K562 (cell line): ENCODE measurements at regions not wholly inside any gene's neighbourhood (a gene's known extent, or its start where the extent isn't known, plus 50 kb on each side); places are given as distances from the start of the nearest gene placed in this dataset.

ENCODE experiments used
- ATF7 ChIP-seq: fragments of 450-650 bp; IDR thresholded peaks from 2 replicates; pipeline ENCODE4 v1.7.1; 2014; ENCODE audit warnings: mild to moderate bottlenecking, moderate library complexity
- BRF1 ChIP-seq: IDR thresholded peaks from 3 replicates; pipeline ENCODE4 v1.6.1; 2011; ENCODE audit warnings: borderline replicate concordance, mild to moderate bottlenecking; ENCODE audit not compliant: insufficient read length; ENCODE audit errors: extremely low read depth
- CEBPB ChIP-seq: fragments of 450-650 bp; IDR thresholded peaks from 2 replicates; pipeline ENCODE4 v1.6.1; 2016; ENCODE audit warnings: missing genetic modification characterization, missing compliant biosample characterization
- CUX1 ChIP-seq: fragments of 200-800 bp; sonication (Bioruptor generic); IDR thresholded peaks from 2 replicates; pipeline ENCODE4 v1.6.1; 2016; ENCODE audit warnings: missing genetic modification characterization, missing compliant biosample characterization
- EP300 ChIP-seq: IDR thresholded peaks from 2 replicates; pipeline ENCODE4 v1.6.1; 2012; ENCODE audit warnings: low read length, improper control_type of control experiment
- HDAC8 ChIP-seq: fragments of 450-650 bp; IDR thresholded peaks from 2 replicates; pipeline ENCODE4 v1.6.1; 2016; ENCODE audit warnings: mild to moderate bottlenecking, missing genetic modification characterization, moderate library complexity, missing compliant biosample characterization
- MAFG ChIP-seq: fragments of 450-650 bp; conservative IDR thresholded peaks from 2 replicates; pipeline ENCODE4 v1.6.1; 2016; ENCODE audit warnings: missing genetic modification characterization, missing compliant biosample characterization
- MIER1 ChIP-seq: fragments of 450-650 bp; IDR thresholded peaks from 2 replicates; pipeline ENCODE4 v1.6.1; 2016; ENCODE audit warnings: antibody characterized with exemption, mild to moderate bottlenecking, low read depth
- NCOR1 ChIP-seq: fragments of 450-650 bp; IDR thresholded peaks from 2 replicates; pipeline ENCODE4 v1.6.1; 2016; ENCODE audit warnings: mild to moderate bottlenecking, moderate library complexity
- NFYB ChIP-seq: IDR thresholded peaks from 2 replicates; pipeline ENCODE4 v1.6.1; 2011; ENCODE audit warnings: mild to moderate bottlenecking, moderate library complexity; ENCODE audit not compliant: insufficient read length; ENCODE audit errors: extremely low read depth
- PHTF2 ChIP-seq: fragments of 250-450 bp; sonication (Bioruptor Pico); IDR thresholded peaks from 2 replicates; pipeline ENCODE4 v1.5.0; 2021; ENCODE audit warnings: mild to moderate bottlenecking
- RBM15 ChIP-seq: fragments of 200-400 bp; formaldehyde crosslinking; IDR thresholded peaks from 2 replicates; pipeline ENCODE4 v1.6.1; 2018; ENCODE audit warnings: mild to moderate bottlenecking, low read length, moderate library complexity; ENCODE audit not compliant: insufficient read depth
- TBL1XR1 ChIP-seq, 2 experiments: IDR thresholded peaks; 2 replicates each; pipeline ENCODE4 v1.6.1; 2012; ENCODE audit warnings: improper control_type of control experiment in 2 of 2, low read length in 2 of 2, mild to moderate bottlenecking in 1 of 2
- TCF3 ChIP-seq: sonication (generic); formaldehyde crosslinking; IDR thresholded peaks from 2 replicates; pipeline ENCODE4 v1.4.0; 2020; ENCODE audit warnings: mild to moderate bottlenecking, missing genetic modification reagents
- ZBTB9 ChIP-seq: fragments of 450-650 bp; formaldehyde crosslinking; IDR thresholded peaks from 2 replicates; pipeline ENCODE4 v1.4.0; 2020; ENCODE audit warnings: mild to moderate bottlenecking, moderate library complexity
- ZNF324 ChIP-seq: fragments of 250-450 bp; sonication (Bioruptor Pico); IDR thresholded peaks from 2 replicates; pipeline ENCODE4 v1.4.0; 2020; ENCODE audit warnings: mild to moderate bottlenecking
- ZZZ3 ChIP-seq: fragments of 450-650 bp; IDR thresholded peaks from 2 replicates; pipeline ENCODE4 v1.6.1; 2016; ENCODE audit warnings: antibody characterized with exemption, mild to moderate bottlenecking, moderate library complexity
- TF ChIP-seq, protein P1 (sequence below), 2 experiments: fragments of 450-650 bp; IDR thresholded peaks; 2 replicates each; pipeline ENCODE4 v1.6.1; 2018; ENCODE audit warnings: mild to moderate bottlenecking in 2 of 2, low read depth in 1 of 2; ENCODE audit not compliant: partially characterized antibody in 2 of 2
- TF ChIP-seq, protein P2 (sequence below): fragments of 250-450 bp; sonication (Bioruptor Pico); IDR thresholded peaks from 2 replicates; pipeline ENCODE4 v1.5.0; 2021

DNA sequence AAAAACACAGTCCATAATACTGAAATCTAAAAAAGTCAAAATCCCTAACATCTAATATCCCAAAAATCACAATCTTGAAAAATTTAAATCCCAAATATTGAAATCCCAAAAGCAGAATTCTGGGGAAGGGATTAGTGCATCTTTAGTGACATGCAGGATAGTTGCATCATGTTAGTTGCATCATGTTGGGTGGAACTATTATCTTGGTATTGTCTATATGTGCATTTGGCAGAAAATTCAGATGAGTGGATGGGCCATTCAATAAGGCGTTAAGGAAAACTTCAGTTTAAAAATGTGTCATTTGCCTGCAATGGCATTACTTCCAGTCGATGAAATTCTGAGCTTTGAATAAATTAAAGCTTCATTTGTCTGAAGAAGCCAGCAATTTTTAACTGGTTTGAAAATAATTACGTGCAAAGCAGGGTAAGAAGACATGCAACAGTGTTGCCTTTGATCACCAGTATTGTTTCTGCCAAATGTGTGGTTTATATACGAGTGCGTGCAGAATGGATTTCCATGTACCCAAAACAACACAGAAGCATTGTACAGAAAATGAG lies 221.4 kb upstream of the NFE2L3 start (continued):
- TF ChIP-seq ZBTB9 (CRISPR knock-in tag): no peak
- no peak for TF ChIP-seq TCF3 (CRISPR knock-in tag)
- no peak for TF ChIP-seq ZZZ3
- TF ChIP-seq ZNF324: no peak
- TF ChIP-seq HDAC8 (tag): no peak
- TF ChIP-seq RBM15: no peak
- TF ChIP-seq TBL1XR1 (IDR thresholded peaks at IDR 0.05; ENCODE audit: low read length in 2 of 2): no peak
- no peak for TF ChIP-seq NFYB
- no peak for TF ChIP-seq NCOR1
- TF ChIP-seq BRF1: no peak
- TF ChIP-seq MIER1: no peak
- peak; percentile 9; the same call in 1 of the 2 replicates for TF ChIP-seq EP300
- TF ChIP-seq, protein P1, sequence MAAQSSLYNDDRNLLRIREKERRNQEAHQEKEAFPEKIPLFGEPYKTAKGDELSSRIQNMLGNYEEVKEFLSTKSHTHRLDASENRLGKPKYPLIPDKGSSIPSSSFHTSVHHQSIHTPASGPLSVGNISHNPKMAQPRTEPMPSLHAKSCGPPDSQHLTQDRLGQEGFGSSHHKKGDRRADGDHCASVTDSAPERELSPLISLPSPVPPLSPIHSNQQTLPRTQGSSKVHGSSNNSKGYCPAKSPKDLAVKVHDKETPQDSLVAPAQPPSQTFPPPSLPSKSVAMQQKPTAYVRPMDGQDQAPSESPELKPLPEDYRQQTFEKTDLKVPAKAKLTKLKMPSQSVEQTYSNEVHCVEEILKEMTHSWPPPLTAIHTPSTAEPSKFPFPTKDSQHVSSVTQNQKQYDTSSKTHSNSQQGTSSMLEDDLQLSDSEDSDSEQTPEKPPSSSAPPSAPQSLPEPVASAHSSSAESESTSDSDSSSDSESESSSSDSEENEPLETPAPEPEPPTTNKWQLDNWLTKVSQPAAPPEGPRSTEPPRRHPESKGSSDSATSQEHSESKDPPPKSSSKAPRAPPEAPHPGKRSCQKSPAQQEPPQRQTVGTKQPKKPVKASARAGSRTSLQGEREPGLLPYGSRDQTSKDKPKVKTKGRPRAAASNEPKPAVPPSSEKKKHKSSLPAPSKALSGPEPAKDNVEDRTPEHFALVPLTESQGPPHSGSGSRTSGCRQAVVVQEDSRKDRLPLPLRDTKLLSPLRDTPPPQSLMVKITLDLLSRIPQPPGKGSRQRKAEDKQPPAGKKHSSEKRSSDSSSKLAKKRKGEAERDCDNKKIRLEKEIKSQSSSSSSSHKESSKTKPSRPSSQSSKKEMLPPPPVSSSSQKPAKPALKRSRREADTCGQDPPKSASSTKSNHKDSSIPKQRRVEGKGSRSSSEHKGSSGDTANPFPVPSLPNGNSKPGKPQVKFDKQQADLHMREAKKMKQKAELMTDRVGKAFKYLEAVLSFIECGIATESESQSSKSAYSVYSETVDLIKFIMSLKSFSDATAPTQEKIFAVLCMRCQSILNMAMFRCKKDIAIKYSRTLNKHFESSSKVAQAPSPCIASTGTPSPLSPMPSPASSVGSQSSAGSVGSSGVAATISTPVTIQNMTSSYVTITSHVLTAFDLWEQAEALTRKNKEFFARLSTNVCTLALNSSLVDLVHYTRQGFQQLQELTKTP (IDR thresholded peaks at IDR 0.05; ENCODE audit: low read depth in 1 of 2, partially characterized antibody in 2 of 2): no peak
- TF ChIP-seq PHTF2: no peak
- TF ChIP-seq MAFG: no peak
- TF ChIP-seq, protein P2, sequence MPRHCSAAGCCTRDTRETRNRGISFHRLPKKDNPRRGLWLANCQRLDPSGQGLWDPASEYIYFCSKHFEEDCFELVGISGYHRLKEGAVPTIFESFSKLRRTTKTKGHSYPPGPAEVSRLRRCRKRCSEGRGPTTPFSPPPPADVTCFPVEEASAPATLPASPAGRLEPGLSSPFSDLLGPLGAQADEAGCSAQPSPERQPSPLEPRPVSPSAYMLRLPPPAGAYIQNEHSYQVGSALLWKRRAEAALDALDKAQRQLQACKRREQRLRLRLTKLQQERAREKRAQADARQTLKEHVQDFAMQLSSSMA (CRISPR knock-in tag): no peak
- TF ChIP-seq CUX1: no peak
- peak; percentile 53; the same call in 1 of the 2 replicates for TF ChIP-seq ATF7
- peak; percentile 79 for TF ChIP-seq CEBPB (tag)
